ENCODE measurements at regions not wholly inside any gene's neighbourhood (a gene's known extent, or its start where the extent isn't known, plus 50 kb on each side); places are given as distances from the start of the nearest gene placed in this dataset.

DNA sequence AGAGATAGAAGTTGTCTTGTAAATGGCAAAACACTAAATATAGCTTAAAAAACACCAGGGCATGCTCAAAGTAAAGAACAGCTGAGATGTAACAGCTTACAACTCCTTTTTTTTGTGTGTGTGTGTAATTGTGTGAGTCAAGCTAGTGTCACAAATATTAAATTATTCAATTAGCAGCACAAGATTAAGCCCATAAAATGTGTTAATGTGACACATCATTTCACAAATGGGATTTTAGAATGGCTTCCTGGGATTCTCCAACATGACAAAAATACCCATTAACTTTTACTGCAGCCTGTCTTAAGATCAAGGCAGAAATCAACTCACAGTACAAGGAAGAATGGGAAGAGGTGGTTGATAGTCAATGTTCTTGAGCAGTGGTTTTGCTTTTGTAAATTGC, 251.4 kb downstream of the KIF20B start:
- no peaks in the 10 kb centered on the region for H3K9me3 ChIP-seq
- TF ChIP-seq POLR2A (IDR thresholded peaks at IDR 0.05) (no peak), EP300 (IDR thresholded peaks at IDR 0.05) (no peak), POLR2AphosphoS5 (IDR thresholded peaks at IDR 0.05) (no peak)
- TF ChIP-seq, protein P1, sequence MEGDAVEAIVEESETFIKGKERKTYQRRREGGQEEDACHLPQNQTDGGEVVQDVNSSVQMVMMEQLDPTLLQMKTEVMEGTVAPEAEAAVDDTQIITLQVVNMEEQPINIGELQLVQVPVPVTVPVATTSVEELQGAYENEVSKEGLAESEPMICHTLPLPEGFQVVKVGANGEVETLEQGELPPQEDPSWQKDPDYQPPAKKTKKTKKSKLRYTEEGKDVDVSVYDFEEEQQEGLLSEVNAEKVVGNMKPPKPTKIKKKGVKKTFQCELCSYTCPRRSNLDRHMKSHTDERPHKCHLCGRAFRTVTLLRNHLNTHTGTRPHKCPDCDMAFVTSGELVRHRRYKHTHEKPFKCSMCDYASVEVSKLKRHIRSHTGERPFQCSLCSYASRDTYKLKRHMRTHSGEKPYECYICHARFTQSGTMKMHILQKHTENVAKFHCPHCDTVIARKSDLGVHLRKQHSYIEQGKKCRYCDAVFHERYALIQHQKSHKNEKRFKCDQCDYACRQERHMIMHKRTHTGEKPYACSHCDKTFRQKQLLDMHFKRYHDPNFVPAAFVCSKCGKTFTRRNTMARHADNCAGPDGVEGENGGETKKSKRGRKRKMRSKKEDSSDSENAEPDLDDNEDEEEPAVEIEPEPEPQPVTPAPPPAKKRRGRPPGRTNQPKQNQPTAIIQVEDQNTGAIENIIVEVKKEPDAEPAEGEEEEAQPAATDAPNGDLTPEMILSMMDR (IDR thresholded peaks at IDR 0.05), result no peak
- no peak overlapping the region for H3K27ac ChIP-seq
- peaks cover 0 to 9% (median 5%) of the 10 kb centered on the region in 4 donors for H3K4me1 ChIP-seq
- DNase-seq, result no peak
- no peaks in the 10 kb centered on the region for H3K27me3 ChIP-seq
- intact Hi-C loops (cut with DNase I), result no loop called here
- no peak overlapping the region for H3K4me3 ChIP-seq
- no peaks in the 10 kb centered on the region for H3K36me3 ChIP-seq

DNA sequence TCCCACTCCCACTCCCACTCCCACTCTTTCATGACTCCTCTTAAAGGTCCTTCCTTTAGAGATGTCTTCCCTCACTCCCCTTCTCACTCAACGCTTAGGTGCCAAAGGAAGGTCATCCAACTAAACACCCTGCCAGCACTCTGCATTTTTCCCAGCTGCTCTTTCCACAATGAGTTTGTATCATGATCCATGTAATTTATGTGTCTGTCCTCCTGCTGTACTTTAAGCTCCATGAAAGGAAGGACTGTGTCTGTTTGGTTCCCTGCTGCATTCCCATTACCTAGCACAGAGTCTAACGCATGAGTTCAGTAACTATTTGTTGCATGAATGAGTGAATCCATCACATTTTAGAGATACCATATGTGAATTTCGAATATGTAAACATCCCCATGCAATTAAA, 252.7 kb downstream of the KIF20B start:
- Histone ChIP-seq H3K4me3 (no peak overlapping the region), H3K4me1 (peaks cover 0 to 9% (median 5%) of the 10 kb centered on the region in 4 donors), H3K27ac (no peak overlapping the region), H3K36me3 (no peaks in the 10 kb centered on the region), H3K9me3 (no peaks in the 10 kb centered on the region), H3K27me3 (no peaks in the 10 kb centered on the region)
- 64 to 71% methylated on average over 3 of the region's 3 CpGs for WGBS, 2 donors
- intact Hi-C loops (cut with DNase I), result no loop called here
- TF ChIP-seq EP300 (IDR thresholded peaks at IDR 0.05) (no peak), POLR2A (IDR thresholded peaks at IDR 0.05) (no peak), POLR2AphosphoS5 (IDR thresholded peaks at IDR 0.05) (no peak)
- TF ChIP-seq, protein P1 (IDR thresholded peaks at IDR 0.05), result no peak
- no peak for DNase-seq

DNA sequence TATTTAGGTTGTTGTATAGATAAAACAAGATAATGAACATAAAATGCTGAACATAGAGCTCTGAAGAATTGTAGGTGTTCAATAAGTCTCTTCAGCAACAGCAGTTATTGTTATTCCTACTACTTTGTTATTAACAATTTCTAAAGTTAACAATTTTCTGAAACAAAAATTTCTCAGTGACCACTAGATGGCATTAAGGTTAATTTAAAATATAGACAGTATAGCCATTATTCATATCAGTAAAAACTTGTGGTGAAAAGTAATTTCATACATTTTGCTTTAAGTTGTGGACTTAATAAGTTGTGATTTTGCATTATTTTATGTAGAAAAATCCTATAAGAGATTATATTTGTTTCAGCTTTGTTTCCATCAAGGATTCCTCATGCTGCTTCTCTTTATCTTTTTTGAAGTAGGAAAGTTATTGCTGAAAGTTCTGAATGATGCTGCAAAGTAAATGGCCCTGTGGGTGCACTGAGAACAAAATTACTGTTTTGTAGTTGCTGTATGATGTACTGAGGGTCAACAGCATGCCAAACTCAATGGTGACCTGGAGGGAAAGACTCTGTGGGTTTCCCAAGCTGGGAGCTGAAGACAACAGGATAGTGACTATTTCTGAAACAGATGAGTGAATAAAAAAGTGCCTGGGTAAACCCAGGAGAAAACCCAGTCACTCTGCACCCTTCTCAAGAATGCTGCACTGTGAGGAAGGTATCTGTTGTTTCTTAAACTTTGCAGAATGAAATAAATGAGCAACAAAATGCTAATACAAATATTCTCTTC, 253.6 kb downstream of the KIF20B start:
- TF ChIP-seq POLR2A (IDR thresholded peaks at IDR 0.05) (no peak), EP300 (IDR thresholded peaks at IDR 0.05) (no peak), POLR2AphosphoS5 (IDR thresholded peaks at IDR 0.05) (no peak)
- TF ChIP-seq, protein P1 (IDR thresholded peaks at IDR 0.05), result no peak
- H3K4me1 ChIP-seq, result peaks cover 0 to 9% (median 5%) of the 10 kb centered on the region in 4 donors
- intact Hi-C loops (cut with DNase I), result no loop called here
- no peak overlapping the region for H3K27ac ChIP-seq
- H3K4me3 ChIP-seq, result no peak overlapping the region
- H3K9me3 ChIP-seq, result no peaks in the 10 kb centered on the region
- H3K36me3 ChIP-seq, result no peaks in the 10 kb centered on the region
- DNase-seq, result no peak
- no peaks in the 10 kb centered on the region for H3K27me3 ChIP-seq

DNA sequence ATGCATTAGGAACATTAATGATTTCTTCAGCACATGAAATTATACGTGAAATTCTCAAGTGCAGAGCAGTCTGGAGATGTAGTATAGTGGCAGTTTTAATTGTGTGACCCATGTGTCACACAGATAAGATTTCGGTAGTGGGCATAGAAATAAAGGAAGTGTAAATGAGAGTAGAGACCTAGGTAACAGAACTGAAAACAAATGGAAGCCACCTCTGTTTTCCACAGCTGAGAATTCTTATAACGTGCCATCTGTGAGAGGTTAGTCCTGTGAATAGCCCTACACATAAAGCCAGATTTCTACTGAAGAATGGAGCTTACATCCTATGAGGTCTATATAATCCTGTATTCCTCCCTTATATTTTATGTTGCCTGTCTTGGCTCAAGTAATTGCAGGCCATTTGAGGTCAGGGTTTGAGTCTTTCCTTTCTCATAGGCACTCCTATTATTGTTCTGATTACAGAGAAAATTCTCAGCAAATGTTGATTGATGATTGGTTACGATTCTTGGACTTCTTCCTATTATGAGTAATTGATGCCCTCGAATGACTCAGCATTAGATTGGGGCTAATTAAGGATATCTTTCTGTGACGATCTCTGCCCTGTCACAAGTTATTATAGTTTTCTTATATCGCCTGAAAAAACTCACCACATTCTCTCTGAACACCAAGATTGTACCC, 258.2 kb downstream of the KIF20B start:
- TF ChIP-seq EP300 (IDR thresholded peaks at IDR 0.05), result no peak
- TF ChIP-seq, protein P1 (IDR thresholded peaks at IDR 0.05), result no peak
- TF ChIP-seq POLR2A (IDR thresholded peaks at IDR 0.05), result no peak
- no peak for TF ChIP-seq POLR2AphosphoS5 (IDR thresholded peaks at IDR 0.05)
- H3K36me3 ChIP-seq, result no peaks in the 10 kb centered on the region
- H3K27me3 ChIP-seq, result no peaks in the 10 kb centered on the region
- no peaks in the 10 kb centered on the region for H3K9me3 ChIP-seq
- WGBS, 2 donors, result 74% methylated on average over 7 of the region's 7 CpGs
- no peak overlapping the region for H3K4me3 ChIP-seq
- H3K27ac ChIP-seq, result no peak overlapping the region
- H3K4me1 ChIP-seq, result peaks cover 0 to 1% (median under 1%) of the 10 kb centered on the region in 4 donors
- intact Hi-C loops (cut with DNase I), result no loop called here
- no peak for DNase-seq

Data from sigmoid colon (tissue), 6 donors.